ENCODE measurements at regions not wholly inside any gene's neighbourhood (a gene's known extent, or its start where the extent isn't known, plus 50 kb on each side); places are given as distances from the start of the nearest gene placed in this dataset.

- Mint-ChIP-seq H3K4me1 (ENCODE audit: low read depth, unreplicated experiment) (no peaks in the 10 kb centered on the region), H3K27me3 (ENCODE audit: insufficient read depth, unreplicated experiment) (no peaks in the 10 kb centered on the region), H3K36me3 (ENCODE audit: insufficient read depth, unreplicated experiment) (no peaks in the 10 kb centered on the region), H3K4me3 (ENCODE audit: unreplicated experiment) (no peak overlapping the region), H3K27ac (ENCODE audit: unreplicated experiment) (no peak overlapping the region), H3K9me3 (ENCODE audit: unreplicated experiment) (no peaks in the 10 kb centered on the region)
- BruUV-seq (replicated peaks): no TSS peak
- CTCF ChIA-PET: no interaction called here
- H3K4me3 ChIP-seq (ENCODE audit: low read depth, low read length): no peak overlapping the region
- no peaks in the 10 kb centered on the region for H3K4me1 ChIP-seq
- no peak for TF ChIP-seq CTCF (IDR thresholded peaks at IDR 0.05; ENCODE audit: insufficient read depth in 1 of 2, low read depth in 1 of 2, low read length in 1 of 2, severe bottlenecking in 1 of 2, unreplicated experiment in 1 of 2)
- POLR2A ChIA-PET: no interaction called here
- intact Hi-C loops (cut with micrococcal nuclease; ENCODE audit: unreplicated experiment): no loop called here
- H3K36me3 ChIP-seq (ENCODE audit: control insufficient read depth, insufficient read depth, low read length): no peaks in the 10 kb centered on the region
- H3K9me3 ChIP-seq: no peaks in the 10 kb centered on the region
- no peaks in the 10 kb centered on the region for H3K27me3 ChIP-seq (replicated peaks; ENCODE audit: control insufficient read depth, insufficient read depth, low read length)
- DNase-seq: no peak
Observed at GRCh38 chr3:102553876-102554275, 119.1 kb downstream of the ZPLD1 start.

- Histone ChIP-seq H3K27me3 (replicated peaks; ENCODE audit: control insufficient read depth, insufficient read depth, low read length) (no peaks in the 10 kb centered on the region), H3K4me3 (ENCODE audit: low read depth, low read length) (no peak overlapping the region), H3K4me1 (no peaks in the 10 kb centered on the region), H3K9me3 (no peaks in the 10 kb centered on the region), H3K36me3 (ENCODE audit: control insufficient read depth, insufficient read depth, low read length) (no peaks in the 10 kb centered on the region)
- Mint-ChIP-seq H3K27me3 (ENCODE audit: insufficient read depth, unreplicated experiment) (no peaks in the 10 kb centered on the region), H3K9me3 (ENCODE audit: unreplicated experiment) (no peaks in the 10 kb centered on the region), H3K4me1 (ENCODE audit: low read depth, unreplicated experiment) (no peaks in the 10 kb centered on the region), H3K36me3 (ENCODE audit: insufficient read depth, unreplicated experiment) (no peaks in the 10 kb centered on the region), H3K4me3 (ENCODE audit: unreplicated experiment) (no peak overlapping the region), H3K27ac (ENCODE audit: unreplicated experiment) (no peak overlapping the region)
- no peak for DNase-seq
- intact Hi-C loops (cut with micrococcal nuclease; ENCODE audit: unreplicated experiment): no loop called here
- TF ChIP-seq CTCF (IDR thresholded peaks at IDR 0.05; ENCODE audit: insufficient read depth in 1 of 2, low read depth in 1 of 2, low read length in 1 of 2, severe bottlenecking in 1 of 2, unreplicated experiment in 1 of 2): no peak
- ChIA-PET POLR2A (no interaction called here), CTCF (no interaction called here)
- BruUV-seq (replicated peaks): no TSS peak
Observed at GRCh38 chr3:102570511-102570910, 135.7 kb downstream of the ZPLD1 start.

GRCh38 chr3:102571006-102571405 is 136.2 kb downstream of the ZPLD1 start:
- DNase-seq: no peak
- Mint-ChIP-seq H3K36me3 (ENCODE audit: insufficient read depth, unreplicated experiment) (no peaks in the 10 kb centered on the region), H3K4me3 (ENCODE audit: unreplicated experiment) (no peak overlapping the region), H3K4me1 (ENCODE audit: low read depth, unreplicated experiment) (no peaks in the 10 kb centered on the region), H3K27me3 (ENCODE audit: insufficient read depth, unreplicated experiment) (no peaks in the 10 kb centered on the region), H3K9me3 (ENCODE audit: unreplicated experiment) (no peaks in the 10 kb centered on the region), H3K27ac (ENCODE audit: unreplicated experiment) (no peak overlapping the region)
- BruUV-seq (replicated peaks): no TSS peak
- intact Hi-C loops (cut with micrococcal nuclease; ENCODE audit: unreplicated experiment): no loop called here
- CTCF ChIA-PET: no interaction called here
- no peak overlapping the region for H3K4me3 ChIP-seq (ENCODE audit: low read depth, low read length)
- H3K4me1 ChIP-seq: no peaks in the 10 kb centered on the region
- no peaks in the 10 kb centered on the region for H3K36me3 ChIP-seq (ENCODE audit: control insufficient read depth, insufficient read depth, low read length)
- no peaks in the 10 kb centered on the region for H3K9me3 ChIP-seq
- POLR2A ChIA-PET: no interaction called here
- no peak for TF ChIP-seq CTCF (IDR thresholded peaks at IDR 0.05; ENCODE audit: insufficient read depth in 1 of 2, low read depth in 1 of 2, low read length in 1 of 2, severe bottlenecking in 1 of 2, unreplicated experiment in 1 of 2)
- H3K27me3 ChIP-seq (replicated peaks; ENCODE audit: control insufficient read depth, insufficient read depth, low read length): no peaks in the 10 kb centered on the region

All from Caco-2 (cell line).